ENCODE measurements at regions not wholly inside any gene's neighbourhood (a gene's known extent, or its start where the extent isn't known, plus 50 kb on each side); places are given as distances from the start of the nearest gene placed in this dataset.

- TF ChIP-seq CTCF (IDR thresholded peaks at IDR 0.05) (no peak), ZFX (IDR thresholded peaks at IDR 0.05; ENCODE audit: borderline replicate concordance) (no peak)
Observed at GRCh38 chr15:95875121-95875643, 455.3 kb upstream of the NR2F2 start.

Measured in 22Rv1 (cell line).